Neural progenitor cell (in vitro differentiated cells): ENCODE measurements at regions not wholly inside any gene's neighbourhood (a gene's known extent, or its start where the extent isn't known, plus 50 kb on each side); places are given as distances from the start of the nearest gene placed in this dataset.

Experiments
- DNase-seq: peaks from one replicate; pipeline ENCODE4 v3.0.0-alpha.2; 2016; ENCODE audit warnings: low spot score
- H2AFZ ChIP-seq: fragments of 200-600 bp; sonication (generic); replicated peaks from 2 replicates; pipeline ENCODE4 v1.6.1; 2016; ENCODE audit warnings: antibody characterized with exemption
- H3F3A ChIP-seq: fragments of 200-600 bp; sonication (generic); 2 replicates; pipeline ENCODE4 v1.6.1; 2016; ENCODE audit warnings: antibody characterized with exemption, low read depth
- H3K27ac ChIP-seq: fragments of 200-600 bp; sonication (generic); 2 replicates; pipeline ENCODE4 v1.5.1; 2016; ENCODE audit warnings: mild to moderate bottlenecking
- H3K27me3 ChIP-seq: fragments of 200-600 bp; sonication (generic); 2 replicates; pipeline ENCODE4 v1.6.1; 2016; ENCODE audit warnings: mild to moderate bottlenecking, moderate library complexity
- H3K36me3 ChIP-seq: fragments of 200-600 bp; sonication (generic); 2 replicates; pipeline ENCODE4 v1.5.1; 2016
- H3K4me1 ChIP-seq: fragments of 200-600 bp; sonication (generic); 2 replicates; pipeline ENCODE4 v1.6.1; 2016; ENCODE audit warnings: mixed run types
- H3K4me2 ChIP-seq: fragments of 200-600 bp; sonication (generic); 2 replicates; pipeline ENCODE4 v1.6.1; 2016
- H3K4me3 ChIP-seq: fragments of 200-600 bp; sonication (generic); 2 replicates; pipeline ENCODE4 v1.5.1; 2016
- H3K79me2 ChIP-seq: fragments of 200-600 bp; sonication (generic); 2 replicates; pipeline ENCODE4 v1.6.1; 2016; ENCODE audit warnings: low read depth
- H3K9ac ChIP-seq: fragments of 200-600 bp; sonication (generic); 2 replicates; pipeline ENCODE4 v1.6.1; 2016
- H3K9me3 ChIP-seq: fragments of 200-600 bp; sonication (generic); 2 replicates; pipeline ENCODE4 v1.5.1; 2016; ENCODE audit warnings: low read depth
- H4K20me1 ChIP-seq: fragments of 200-600 bp; sonication (generic); 2 replicates; pipeline ENCODE4 v1.6.1; 2016; ENCODE audit warnings: low read depth
- H3K27ac Mint-ChIP-seq: 3 replicates; pipeline ENCODE4 v1.8.0; 2021; ENCODE audit warnings: mixed read lengths
- H3K27me3 Mint-ChIP-seq: 2 replicates; pipeline ENCODE4 v1.8.0; 2022; ENCODE audit warnings: low read depth, mild to moderate bottlenecking, inconsistent platforms, moderate library complexity, mixed read lengths; ENCODE audit not compliant: insufficient read depth
- H3K36me3 Mint-ChIP-seq: 3 replicates; pipeline ENCODE4 v1.8.0; 2021; ENCODE audit warnings: mixed read lengths
- H3K4me1 Mint-ChIP-seq: 3 replicates; pipeline ENCODE4 v1.8.0; 2021; ENCODE audit warnings: mixed read lengths
- H3K4me3 Mint-ChIP-seq: 3 replicates; pipeline ENCODE4 v1.8.0; 2021; ENCODE audit warnings: mild to moderate bottlenecking, moderate library complexity, mixed read lengths
- H3K9me3 Mint-ChIP-seq: 3 replicates; pipeline ENCODE4 v1.8.0; 2020; ENCODE audit warnings: mixed read lengths
- CTCF ChIP-seq: fragments of 200-600 bp; sonication (generic); IDR thresholded peaks from 2 replicates; pipeline ENCODE4 v1.5.1; 2017; ENCODE audit warnings: antibody characterized with exemption, mild to moderate bottlenecking
- EZH2 ChIP-seq: fragments of 200-600 bp; sonication (generic); IDR thresholded peaks from 2 replicates; pipeline ENCODE4 v1.6.1; 2017; ENCODE audit warnings: antibody characterized with exemption, mild to moderate bottlenecking, moderate library complexity
- EZH2phosphoT487 ChIP-seq: fragments of 200-600 bp; sonication (generic); IDR thresholded peaks from 2 replicates; pipeline ENCODE4 v1.6.1; 2017; ENCODE audit warnings: antibody characterized with exemption

- no peaks in the 10 kb centered on the region for H3K36me3 Mint-ChIP-seq
- DNase-seq, result no peak
- H3K27me3 ChIP-seq, result no peaks in the 10 kb centered on the region
- H3K9ac ChIP-seq, result no peak overlapping the region
- no peak overlapping the region for H2AFZ ChIP-seq
- H3K4me1 Mint-ChIP-seq, result no peaks in the 10 kb centered on the region
- H3K27ac Mint-ChIP-seq, result no peak overlapping the region
- no peaks in the 10 kb centered on the region for H3K27me3 Mint-ChIP-seq
- no peaks in the 10 kb centered on the region for H3K4me1 ChIP-seq
- no peak for TF ChIP-seq CTCF
- no peak for TF ChIP-seq EZH2
- no peak for TF ChIP-seq EZH2phosphoT487
- no peak overlapping the region for H3K4me3 Mint-ChIP-seq
- no peaks in the 10 kb centered on the region for H3F3A ChIP-seq
- no peaks in the 10 kb centered on the region for H4K20me1 ChIP-seq
- H3K27ac ChIP-seq, result no peak overlapping the region
- H3K4me3 ChIP-seq, result no peak overlapping the region
- H3K9me3 ChIP-seq, result no peaks in the 10 kb centered on the region
- H3K9me3 Mint-ChIP-seq, result no peaks in the 10 kb centered on the region
- no peaks in the 10 kb centered on the region for H3K36me3 ChIP-seq
- no peak overlapping the region for H3K4me2 ChIP-seq
- no peaks in the 10 kb centered on the region for H3K79me2 ChIP-seq
Measured at GRCh38 chr10:90197766-90198165, 496.4 kb downstream of the KIF20B start.

- Mint-ChIP-seq H3K9me3 (no peaks in the 10 kb centered on the region), H3K4me1 (no peaks in the 10 kb centered on the region), H3K27me3 (no peaks in the 10 kb centered on the region), H3K4me3 (no peak overlapping the region), H3K27ac (no peak overlapping the region), H3K36me3 (no peaks in the 10 kb centered on the region)
- DNase-seq, result no peak
- no peaks in the 10 kb centered on the region for H3F3A ChIP-seq
- H3K36me3 ChIP-seq, result no peaks in the 10 kb centered on the region
- no peak overlapping the region for H3K4me3 ChIP-seq
- H3K27ac ChIP-seq, result no peak overlapping the region
- no peaks in the 10 kb centered on the region for H3K27me3 ChIP-seq
- no peaks in the 10 kb centered on the region for H3K4me1 ChIP-seq
- H2AFZ ChIP-seq, result no peak overlapping the region
- TF ChIP-seq CTCF (no peak), EZH2phosphoT487 (no peak), EZH2 (no peak)
- no peaks in the 10 kb centered on the region for H4K20me1 ChIP-seq
- no peak overlapping the region for H3K4me2 ChIP-seq
- no peak overlapping the region for H3K9ac ChIP-seq
- no peaks in the 10 kb centered on the region for H3K9me3 ChIP-seq
- H3K79me2 ChIP-seq, result no peaks in the 10 kb centered on the region
Measured at GRCh38 chr10:90199093-90199492, 497.7 kb downstream of the KIF20B start.

- H3K36me3 Mint-ChIP-seq, result no peaks in the 10 kb centered on the region
- H3K36me3 ChIP-seq, result no peaks in the 10 kb centered on the region
- no peak overlapping the region for H3K27ac Mint-ChIP-seq
- H3K27me3 ChIP-seq, result no peaks in the 10 kb centered on the region
- no peak overlapping the region for H3K9ac ChIP-seq
- DNase-seq, result no peak
- no peaks in the 10 kb centered on the region for H3K4me1 ChIP-seq
- H2AFZ ChIP-seq, result no peak overlapping the region
- H3K9me3 ChIP-seq, result no peaks in the 10 kb centered on the region
- H3F3A ChIP-seq, result no peaks in the 10 kb centered on the region
- H3K9me3 Mint-ChIP-seq, result no peaks in the 10 kb centered on the region
- H3K27me3 Mint-ChIP-seq, result no peaks in the 10 kb centered on the region
- no peak overlapping the region for H3K4me2 ChIP-seq
- H3K27ac ChIP-seq, result no peak overlapping the region
- TF ChIP-seq EZH2 (no peak), CTCF (no peak), EZH2phosphoT487 (no peak)
- H3K4me3 Mint-ChIP-seq, result no peak overlapping the region
- H3K79me2 ChIP-seq, result no peaks in the 10 kb centered on the region
- no peak overlapping the region for H3K4me3 ChIP-seq
- no peaks in the 10 kb centered on the region for H3K4me1 Mint-ChIP-seq
- H4K20me1 ChIP-seq, result no peaks in the 10 kb centered on the region
Measured at GRCh38 chr10:90199513-90199912, 498.1 kb downstream of the KIF20B start.
